HUES48 (cell line): ENCODE measurements at regions not wholly inside any gene's neighbourhood (a gene's known extent, or its start where the extent isn't known, plus 50 kb on each side); places are given as distances from the start of the nearest gene placed in this dataset.
"Not testable (repeated sequence)": the region's sequence is repeated elsewhere in the genome, so short reads cannot be mapped to it uniquely, and the experiment has no call there.

Experiments used
- H3K27ac ChIP-seq: one replicate; pipeline ENCODE4 v1.7.0; 2013; ENCODE audit warnings: low read depth, low read length, inconsistent platforms
- H3K27me3 ChIP-seq: 2 replicates; pipeline ENCODE4 v1.6.1; 2013; ENCODE audit warnings: mild to moderate bottlenecking, low read length; ENCODE audit not compliant: control insufficient read depth, insufficient read depth
- H3K36me3 ChIP-seq: 2 replicates; pipeline ENCODE4 v1.6.1; 2013; ENCODE audit warnings: low read length; ENCODE audit not compliant: control insufficient read depth, insufficient read depth
- H3K4me1 ChIP-seq: 2 replicates; pipeline ENCODE4 v1.6.1; 2013; ENCODE audit warnings: mild to moderate bottlenecking, low read length; ENCODE audit not compliant: control insufficient read depth, insufficient read depth
- H3K4me3 ChIP-seq: 2 replicates; pipeline ENCODE4 v1.5.1; 2013; ENCODE audit warnings: mild to moderate bottlenecking, low read depth, low read length
- H3K9ac ChIP-seq: 2 replicates; pipeline ENCODE4 v1.6.1; 2013; ENCODE audit warnings: mild to moderate bottlenecking, low read depth, low read length, moderate library complexity
- H3K9me3 ChIP-seq: 2 replicates; pipeline ENCODE4 v1.6.1; 2013; ENCODE audit warnings: low read length; ENCODE audit not compliant: control insufficient read depth, insufficient read depth

GRCh38 chr7:19920705-19921104 lies 147.3 kb upstream of the TMEM196 start:
- H3K4me1 ChIP-seq, result peaks cover 7% of the 10 kb centered on the region; the same call in 1 of the 2 replicates
- no peaks in the 10 kb centered on the region for H3K9me3 ChIP-seq
- 0 out of 2 replicates have a peak, but pooled peaks cover 4% of the 10 kb centered on the region for H3K36me3 ChIP-seq
- H3K9ac ChIP-seq, result no peak overlapping the region
- H3K27ac ChIP-seq, result no peak overlapping the region
- no peak overlapping the region for H3K4me3 ChIP-seq
- H3K27me3 ChIP-seq, result no peaks in the 10 kb centered on the region

GRCh38 chr7:19920166-19920565 lies 146.7 kb upstream of the TMEM196 start:
- no peak overlapping the region for H3K4me3 ChIP-seq
- no peaks in the 10 kb centered on the region for H3K9me3 ChIP-seq
- peaks cover 7% of the 10 kb centered on the region; the same call in 1 of the 2 replicates for H3K4me1 ChIP-seq
- no peak overlapping the region for H3K9ac ChIP-seq
- 0 out of 2 replicates have a peak, but pooled peaks cover 4% of the 10 kb centered on the region for H3K36me3 ChIP-seq
- H3K27ac ChIP-seq, result no peak overlapping the region
- no peaks in the 10 kb centered on the region for H3K27me3 ChIP-seq

GRCh38 chr7:19919261-19920095 lies 146.1 kb upstream of the TMEM196 start:
- no peaks in the 10 kb centered on the region for H3K27me3 ChIP-seq
- H3K9me3 ChIP-seq, result no peaks in the 10 kb centered on the region
- peaks cover 7% of the 10 kb centered on the region; the same call in 1 of the 2 replicates for H3K4me1 ChIP-seq
- H3K9ac ChIP-seq, result no peak overlapping the region
- no peak overlapping the region for H3K4me3 ChIP-seq
- 0 out of 2 replicates have a peak, but pooled peaks cover 4% of the 10 kb centered on the region for H3K36me3 ChIP-seq
- no peak overlapping the region for H3K27ac ChIP-seq

- H3K4me3 ChIP-seq, result no peak overlapping the region
- peaks cover under 1% of the 10 kb centered on the region; the same call in 1 of the 2 replicates for H3K4me1 ChIP-seq
- H3K27me3 ChIP-seq, result no peaks in the 10 kb centered on the region
- no peak overlapping the region for H3K27ac ChIP-seq
- no peak overlapping the region for H3K9ac ChIP-seq
- no peaks in the 10 kb centered on the region for H3K9me3 ChIP-seq
- 0 out of 2 replicates have a peak, but pooled peaks cover 4% of the 10 kb centered on the region for H3K36me3 ChIP-seq
Measured at GRCh38 chr7:19916046-19916445, 142.6 kb upstream of the TMEM196 start.

GRCh38 chr7:19915596-19915995 lies 142.2 kb upstream of the TMEM196 start:
- H3K4me1 ChIP-seq, result no peaks in the 10 kb centered on the region; the same call in 1 of the 2 replicates
- H3K27ac ChIP-seq, result no peak overlapping the region
- H3K36me3 ChIP-seq, result 0 out of 2 replicates have a peak, but pooled peaks cover 4% of the 10 kb centered on the region
- H3K9me3 ChIP-seq, result no peaks in the 10 kb centered on the region
- no peak overlapping the region for H3K4me3 ChIP-seq
- H3K27me3 ChIP-seq, result no peaks in the 10 kb centered on the region
- no peak overlapping the region for H3K9ac ChIP-seq

- Histone ChIP-seq H3K36me3 (0 out of 2 replicates have a peak, but pooled peaks cover 4% of the 10 kb centered on the region), H3K9ac (no peak overlapping the region), H3K27me3 (no peaks in the 10 kb centered on the region), H3K4me1 (no peaks in the 10 kb centered on the region), H3K27ac (no peak overlapping the region), H3K9me3 (no peaks in the 10 kb centered on the region), H3K4me3 (no peak overlapping the region)
Measured at GRCh38 chr7:19914866-19915265, 141.4 kb upstream of the TMEM196 start.

GRCh38 chr7:19900118-19900517 lies 126.7 kb upstream of the TMEM196 start:
- no peak overlapping the region for H3K9ac ChIP-seq
- no peak overlapping the region for H3K27ac ChIP-seq
- no peaks in the 10 kb centered on the region for H3K4me1 ChIP-seq
- peaks cover 20% of the 10 kb centered on the region for H3K9me3 ChIP-seq
- H3K36me3 ChIP-seq, result no peaks in the 10 kb centered on the region
- H3K27me3 ChIP-seq, result no peaks in the 10 kb centered on the region
- no peak overlapping the region for H3K4me3 ChIP-seq

GRCh38 chr7:19899529-19899928 lies 126.1 kb upstream of the TMEM196 start:
- H3K4me3 ChIP-seq, result no peak overlapping the region
- no peak overlapping the region for H3K9ac ChIP-seq
- H3K27ac ChIP-seq, result no peak overlapping the region
- H3K36me3 ChIP-seq, result no peaks in the 10 kb centered on the region
- no peaks in the 10 kb centered on the region for H3K27me3 ChIP-seq
- no peaks in the 10 kb centered on the region for H3K4me1 ChIP-seq
- peaks cover 24% of the 10 kb centered on the region for H3K9me3 ChIP-seq

GRCh38 chr7:19882893-19883292 lies 109.5 kb upstream of the TMEM196 start:
- peaks cover 11% of the 10 kb centered on the region; the same call in 1 of the 2 replicates for H3K9me3 ChIP-seq
- H3K36me3 ChIP-seq, H3K4me3 ChIP-seq, H3K27me3 ChIP-seq, H3K9ac ChIP-seq, H3K27ac ChIP-seq, H3K4me1 ChIP-seq: not testable (repeated sequence)

GRCh38 chr7:19872094-19872493 lies 98.7 kb upstream of the TMEM196 start:
- Histone ChIP-seq H3K9me3 (no peaks in the 10 kb centered on the region), H3K27ac (no peak overlapping the region), H3K36me3 (no peaks in the 10 kb centered on the region), H3K27me3 (no peaks in the 10 kb centered on the region), H3K9ac (no peak overlapping the region), H3K4me3 (no peak overlapping the region), H3K4me1 (no peaks in the 10 kb centered on the region)

GRCh38 chr7:19871102-19871501 lies 97.7 kb upstream of the TMEM196 start:
- Histone ChIP-seq H3K4me3 (no peak overlapping the region), H3K4me1 (no peaks in the 10 kb centered on the region)

More at GRCh38 chr7:19871102-19871501, 97.7 kb upstream of the TMEM196 start:
- no peaks in the 10 kb centered on the region for H3K9me3 ChIP-seq
- no peaks in the 10 kb centered on the region for H3K27me3 ChIP-seq
- H3K36me3 ChIP-seq, result no peaks in the 10 kb centered on the region
- H3K27ac ChIP-seq, result no peak overlapping the region
- H3K9ac ChIP-seq, result no peak overlapping the region
